Subcutaneous abdominal adipose tissue (tissue), 5 donors: ENCODE measurements at regions not wholly inside any gene's neighbourhood (a gene's known extent, or its start where the extent isn't known, plus 50 kb on each side); places are given as distances from the start of the nearest gene placed in this dataset.

Experiments used
- H3K27ac ChIP-seq: one replicate; pipeline ENCODE4 v1.7.0; 2013; ENCODE audit warnings: low read depth, mild to moderate bottlenecking, inconsistent platforms, low read length, moderate library complexity
- H3K27me3 ChIP-seq, 5 donors: one replicate each; pipeline ENCODE4 v1.7.0; 2013; ENCODE audit warnings: low read length in 5 of 5, inconsistent platforms in 1 of 5; ENCODE audit not compliant: control insufficient read depth in 5 of 5, insufficient read depth in 4 of 5
- H3K36me3 ChIP-seq, 5 donors: one replicate each; pipeline ENCODE4 v1.7.0; 2013; ENCODE audit warnings: low read length in 5 of 5; ENCODE audit not compliant: control insufficient read depth in 5 of 5, insufficient read depth in 5 of 5
- H3K4me1 ChIP-seq, 5 donors: one replicate each; pipeline ENCODE4 v1.7.0; 2013; ENCODE audit warnings: low read length in 5 of 5, mild to moderate bottlenecking in 3 of 5, moderate library complexity in 1 of 5; ENCODE audit not compliant: control insufficient read depth in 5 of 5, insufficient read depth in 5 of 5
- H3K4me3 ChIP-seq, 5 donors: one replicate each; pipeline ENCODE4 v1.7.0; 2013; ENCODE audit warnings: low read length in 5 of 5, low read depth in 1 of 5
- H3K9ac ChIP-seq, 5 donors: one replicate each; pipeline ENCODE4 v1.7.0; 2013; ENCODE audit warnings: low read length in 5 of 5, mild to moderate bottlenecking in 4 of 5, moderate library complexity in 3 of 5
- H3K9me3 ChIP-seq, 5 donors: one replicate each; pipeline ENCODE4 v1.7.0; 2013; ENCODE audit warnings: low read length in 5 of 5; ENCODE audit not compliant: control insufficient read depth in 5 of 5
- donor health status: healthy.
- donor health status: healthy.
- donor health status: healthy.
- donor health status: healthy.
- donor health status: healthy.

- Histone ChIP-seq H3K9me3 (no peaks in the 10 kb centered on the region), H3K27me3 (no peaks in the 10 kb centered on the region), H3K36me3 (no peaks in the 10 kb centered on the region), H3K4me3 (no peak overlapping the region), H3K9ac (no peak overlapping the region), H3K4me1 (no peaks in the 10 kb centered on the region), H3K27ac (no peak overlapping the region)
These were observed 183.3 kb downstream of the UBE2E3 start for GRCh38 chr2:181163691-181164090.

GRCh38 chr2:181164699-181165098, 184.3 kb downstream of the UBE2E3 start:
- Histone ChIP-seq H3K4me1 (no peaks in the 10 kb centered on the region), H3K9ac (no peak overlapping the region), H3K4me3 (no peak overlapping the region), H3K9me3 (no peaks in the 10 kb centered on the region), H3K27ac (no peak overlapping the region), H3K27me3 (no peaks in the 10 kb centered on the region), H3K36me3 (no peaks in the 10 kb centered on the region)

- H3K27ac ChIP-seq = no peak overlapping the region
- no peaks in the 10 kb centered on the region for H3K36me3 ChIP-seq
- H3K9ac ChIP-seq = no peak overlapping the region
- H3K4me3 ChIP-seq = no peak overlapping the region
- H3K9me3 ChIP-seq = no peaks in the 10 kb centered on the region
- H3K27me3 ChIP-seq = no peaks in the 10 kb centered on the region
- H3K4me1 ChIP-seq = no peaks in the 10 kb centered on the region
These were observed 184.9 kb downstream of the UBE2E3 start for GRCh38 chr2:181165199-181165868.

GRCh38 chr2:181169503-181169902, 189.1 kb downstream of the UBE2E3 start:
- no peak overlapping the region for H3K9ac ChIP-seq

GRCh38 chr2:181170256-181170655, 189.9 kb downstream of the UBE2E3 start:
- no peaks in the 10 kb centered on the region for H3K27me3 ChIP-seq
- H3K36me3 ChIP-seq = no peaks in the 10 kb centered on the region
- no peak overlapping the region for H3K27ac ChIP-seq
- H3K9ac ChIP-seq = no peak overlapping the region
- H3K4me3 ChIP-seq = no peak overlapping the region
- H3K4me1 ChIP-seq = no peaks in the 10 kb centered on the region
- no peaks in the 10 kb centered on the region for H3K9me3 ChIP-seq

More at GRCh38 chr2:181169503-181169902, 189.1 kb downstream of the UBE2E3 start:
- H3K36me3 ChIP-seq = no peaks in the 10 kb centered on the region
- H3K4me1 ChIP-seq = no peaks in the 10 kb centered on the region
- no peaks in the 10 kb centered on the region for H3K9me3 ChIP-seq
- no peak overlapping the region for H3K4me3 ChIP-seq
- no peak overlapping the region for H3K27ac ChIP-seq
- H3K27me3 ChIP-seq = no peaks in the 10 kb centered on the region

- Histone ChIP-seq H3K9me3 (no peaks in the 10 kb centered on the region), H3K36me3 (no peaks in the 10 kb centered on the region), H3K27me3 (no peaks in the 10 kb centered on the region), H3K9ac (no peak overlapping the region), H3K4me3 (no peak overlapping the region), H3K27ac (no peak overlapping the region), H3K4me1 (no peaks in the 10 kb centered on the region)
These were observed 192.3 kb downstream of the UBE2E3 start for GRCh38 chr2:181172676-181173075.

- Histone ChIP-seq H3K4me3 (no peak overlapping the region), H3K36me3 (no peaks in the 10 kb centered on the region), H3K4me1 (no peaks in the 10 kb centered on the region), H3K9ac (no peak overlapping the region), H3K27ac (no peak overlapping the region), H3K27me3 (no peaks in the 10 kb centered on the region), H3K9me3 (no peaks in the 10 kb centered on the region)
These were observed 194.5 kb downstream of the UBE2E3 start for GRCh38 chr2:181174611-181175580.

- Histone ChIP-seq H3K9ac (no peak overlapping the region), H3K36me3 (no peaks in the 10 kb centered on the region), H3K9me3 (no peaks in the 10 kb centered on the region), H3K27ac (no peak overlapping the region), H3K27me3 (no peaks in the 10 kb centered on the region), H3K4me3 (no peak overlapping the region), H3K4me1 (no peaks in the 10 kb centered on the region)
These were observed 196.1 kb downstream of the UBE2E3 start for GRCh38 chr2:181176540-181176939.

- Histone ChIP-seq H3K27ac (no peak overlapping the region), H3K4me3 (no peak overlapping the region), H3K9me3 (no peaks in the 10 kb centered on the region), H3K9ac (no peak overlapping the region), H3K27me3 (no peaks in the 10 kb centered on the region), H3K4me1 (no peaks in the 10 kb centered on the region), H3K36me3 (no peaks in the 10 kb centered on the region)
These were observed 197.0 kb downstream of the UBE2E3 start for GRCh38 chr2:181177376-181177775.

GRCh38 chr2:181178130-181178529, 197.7 kb downstream of the UBE2E3 start:
- no peaks in the 10 kb centered on the region for H3K4me1 ChIP-seq
- no peaks in the 10 kb centered on the region for H3K36me3 ChIP-seq
- no peak overlapping the region for H3K27ac ChIP-seq
- H3K27me3 ChIP-seq = no peaks in the 10 kb centered on the region
- H3K4me3 ChIP-seq = no peak overlapping the region
- no peaks in the 10 kb centered on the region for H3K9me3 ChIP-seq
- no peak overlapping the region for H3K9ac ChIP-seq
